H1 (cell line): ENCODE measurements at regions not wholly inside any gene's neighbourhood (a gene's known extent, or its start where the extent isn't known, plus 50 kb on each side); places are given as distances from the start of the nearest gene placed in this dataset.

ENCODE experiments used
- CTCF ChIA-PET: fragments of 300-600 bp; sonication (Branson Sonifier 250); formaldehyde crosslinking; loops from one replicate; lab custom pipeline; 2021; ENCODE audit not compliant: partially characterized antibody; lab: Charles Lee
- POLR2A ChIA-PET: fragments of 300-600 bp; sonication (Branson Sonifier 250); formaldehyde crosslinking; loops from one replicate; lab custom pipeline; 2021; ENCODE audit warnings: inconsistent platforms; ENCODE audit not compliant: partially characterized antibody; lab: Charles Lee
- DNase-seq, 2 experiments: peaks; one replicate each; pipeline versions ENCODE4 v3.0.0 to v3.0.0-alpha.2; 2010 to 2022; ENCODE audit warnings: low spot score in 2 of 2, low read depth in 1 of 2, mixed read lengths in 1 of 2
- FAIRE-seq: peaks from 2 replicates; lab custom pipeline; 2011; peaks lifted over from hg19 to GRCh38; lab: Jason Lieb, UNC
- H2AFZ ChIP-seq: 2 replicates; pipeline ENCODE4 v1.8.1; 2012; ENCODE audit warnings: low read length, inconsistent platforms
- H2AK5ac ChIP-seq: 2 replicates; pipeline ENCODE4 v1.6.1; 2013; ENCODE audit warnings: low read depth, low read length
- H2BK120ac ChIP-seq: replicated peaks from 2 replicates; pipeline ENCODE3; 2013; ENCODE audit warnings: low read depth, low read length, inconsistent platforms
- H2BK12ac ChIP-seq: 2 replicates; pipeline ENCODE4 v1.6.1; 2013; ENCODE audit warnings: low read depth, low read length
- H2BK15ac ChIP-seq: 2 replicates; pipeline ENCODE4 v1.6.1; 2013; ENCODE audit warnings: low read length
- H2BK20ac ChIP-seq: 2 replicates; pipeline ENCODE4 v1.6.1; 2013; ENCODE audit warnings: low read length
- H2BK5ac ChIP-seq: 2 replicates; pipeline ENCODE4 v1.6.1; 2013; ENCODE audit warnings: low read depth, low read length
- H3K14ac ChIP-seq: 2 replicates; pipeline ENCODE4 v1.6.1; 2013; ENCODE audit warnings: inconsistent platforms; ENCODE audit not compliant: insufficient read length
- H3K18ac ChIP-seq: 2 replicates; pipeline ENCODE4 v1.6.1; 2013; ENCODE audit warnings: low read length; ENCODE audit errors: extremely low read depth
- H3K23ac ChIP-seq: 2 replicates; pipeline ENCODE4 v1.6.1; 2013; ENCODE audit warnings: inconsistent platforms; ENCODE audit not compliant: insufficient read length
- H3K23me2 ChIP-seq: 2 replicates; pipeline ENCODE4 v1.6.1; 2013; ENCODE audit warnings: low read depth, low read length
- H3K27ac ChIP-seq: 2 replicates; pipeline ENCODE4 v1.6.1; 2011; ENCODE audit warnings: low read depth, low read length, inconsistent platforms
- H3K27me3 ChIP-seq, 4 experiments: replicated peaks in 1 of 4; 1 replicate in 1 of 4; 2 replicates in 3 of 4; pipeline versions ENCODE4 v1.6.1 to v1.8.1; 2011 to 2013; ENCODE audit warnings: low read length in 3 of 4, mild to moderate bottlenecking in 3 of 4, inconsistent platforms in 2 of 4, mixed read lengths in 2 of 4, moderate library complexity in 1 of 4; ENCODE audit not compliant: control insufficient read depth in 3 of 4, insufficient read depth in 3 of 4; ENCODE audit errors: extremely low read depth in 1 of 4
- H3K36me3 ChIP-seq, 4 experiments: 2 replicates each; pipeline versions ENCODE4 v1.6.1 to v1.8.1; 2011 to 2013; ENCODE audit warnings: mild to moderate bottlenecking in 4 of 4, low read length in 3 of 4, moderate library complexity in 2 of 4, control low read depth in 1 of 4, inconsistent platforms in 1 of 4; ENCODE audit not compliant: insufficient read depth in 4 of 4, control insufficient read depth in 2 of 4
- H3K4ac ChIP-seq: replicated peaks from 2 replicates; pipeline ENCODE3; 2013; ENCODE audit warnings: low read length, low read depth, mixed read lengths, inconsistent platforms; ENCODE audit not compliant: insufficient read length
- H3K4me1 ChIP-seq, 4 experiments: replicated peaks in 1 of 4; 1 replicate in 1 of 4; 2 replicates in 3 of 4; pipeline versions ENCODE4 v1.6.1 to v1.8.1; 2011 to 2013; ENCODE audit warnings: low read length in 3 of 4, inconsistent platforms in 2 of 4, mixed read lengths in 1 of 4; ENCODE audit not compliant: insufficient read depth in 4 of 4, control insufficient read depth in 3 of 4
- H3K4me2 ChIP-seq, 2 experiments: 2 replicates each; pipeline versions ENCODE4 v1.6.1 to v1.8.1; 2011 to 2013; ENCODE audit warnings: low read depth in 2 of 2, low read length in 2 of 2, control low read depth in 1 of 2, inconsistent platforms in 1 of 2, mild to moderate bottlenecking in 1 of 2; ENCODE audit not compliant: insufficient read depth in 1 of 2
- H3K4me3 ChIP-seq, 4 experiments: fragments of 200-600, 300-600 bp in 1 of 4; sonication (generic), shearing (Covaris generic), sonication (Bioruptor Twin) in 1 of 4; 2 replicates each; pipeline versions ENCODE4 v1.5.1 to v1.8.1; 2011 to 2016; ENCODE audit warnings: low read length in 4 of 4, low read depth in 3 of 4, control low read depth in 2 of 4, inconsistent platforms in 2 of 4, mild to moderate bottlenecking in 2 of 4, mixed read lengths in 1 of 4, moderate library complexity in 1 of 4; ENCODE audit not compliant: insufficient read depth in 2 of 4; ENCODE audit errors: extremely low read depth in 1 of 4
- H3K56ac ChIP-seq: replicated peaks from 2 replicates; pipeline ENCODE3; 2013; ENCODE audit warnings: low read depth, mild to moderate bottlenecking, mixed read lengths, low read length, inconsistent platforms; ENCODE audit not compliant: insufficient read length
- H3K79me1 ChIP-seq: 2 replicates; pipeline ENCODE4 v1.6.1; 2013; ENCODE audit warnings: low read depth, low read length, control low read depth
- H3K79me2 ChIP-seq, 2 experiments: 2 replicates each; pipeline versions ENCODE4 v1.6.1 to v1.8.1; 2012 to 2013; ENCODE audit warnings: low read length in 2 of 2, mild to moderate bottlenecking in 2 of 2, inconsistent platforms in 1 of 2; ENCODE audit not compliant: insufficient read depth in 2 of 2, control insufficient read depth in 1 of 2
- H3K9ac ChIP-seq, 4 experiments: replicated peaks in 1 of 4; 1 replicate in 1 of 4; 2 replicates in 3 of 4; pipeline versions ENCODE4 v1.6.1 to v1.8.1; 2011 to 2013; ENCODE audit warnings: low read depth in 3 of 4, low read length in 3 of 4, control low read depth in 2 of 4, mild to moderate bottlenecking in 2 of 4, moderate library complexity in 2 of 4, inconsistent platforms in 1 of 4; ENCODE audit errors: extremely low read depth in 1 of 4
- H3K9me3 ChIP-seq, 2 experiments: 2 replicates each; pipeline versions ENCODE4 v1.6.1 to v1.8.1; 2012 to 2013; ENCODE audit warnings: mild to moderate bottlenecking in 2 of 2, moderate library complexity in 2 of 2, control low read depth in 1 of 2, inconsistent platforms in 1 of 2, low read depth in 1 of 2, low read length in 1 of 2, mixed read lengths in 1 of 2; ENCODE audit not compliant: insufficient read depth in 2 of 2
- H4K20me1 ChIP-seq, 2 experiments: replicated peaks in 1 of 2; 2 replicates each; pipeline versions ENCODE3 to v1.8.1; 2011 to 2013; ENCODE audit warnings: inconsistent platforms in 2 of 2, low read length in 2 of 2, mild to moderate bottlenecking in 1 of 2; ENCODE audit not compliant: insufficient read depth in 2 of 2, control insufficient read depth in 1 of 2
- H4K5ac ChIP-seq: 2 replicates; pipeline ENCODE4 v1.6.1; 2013; ENCODE audit warnings: low read length, low read depth, mixed read lengths, inconsistent platforms; ENCODE audit not compliant: insufficient read length
- H4K8ac ChIP-seq: 2 replicates; pipeline ENCODE4 v1.8.0; 2013; ENCODE audit warnings: mild to moderate bottlenecking, moderate library complexity, low read length, inconsistent platforms; ENCODE audit not compliant: insufficient read depth; ENCODE audit errors: extremely low read depth
- H4K91ac ChIP-seq: replicated peaks from 2 replicates; pipeline ENCODE3; 2013; ENCODE audit warnings: low read length, mixed read lengths, inconsistent platforms; ENCODE audit not compliant: insufficient read length
- CBX8 ChIP-seq: fragments of 300-800, 300-1000 bp; sonication (generic); IDR thresholded peaks from 2 replicates; pipeline ENCODE4 v1.7.1; 2016; ENCODE audit warnings: low read depth, low read length, borderline replicate concordance
- TEAD4 ChIP-seq: IDR thresholded peaks from 2 replicates; pipeline ENCODE4 v1.6.1; 2012; ENCODE audit warnings: low read depth, low read length, inconsistent platforms, mixed read lengths
- WGBS, 2 experiments: shearing (Covaris generic) in 1 of 2; methylation state at CpG; one replicate each; pipeline versions ENCODE4 v1.1.6 to v1.1.7; 2013 to 2015; ENCODE audit warnings: low lambda C conversion rate in 2 of 2, mixed read lengths in 2 of 2, inconsistent platforms in 1 of 2, low coverage in 1 of 2, missing lambda C conversion rate in 1 of 2; ENCODE audit not compliant: insufficient replicate concordance in 2 of 2, insufficient coverage in 1 of 2, insufficient read length in 1 of 2; ENCODE audit errors: extremely low coverage in 1 of 2, missing lambda C conversion rate in 1 of 2; 5-methylcytosine and 5-hydroxymethylcytosine counted together

- TF ChIP-seq TEAD4 (peak; percentile 15; the same call in 1 of the 2 replicates), CBX8 (no peak)
- 0 out of 8 replicates have a peak, but pooled peaks cover 0 to 3% (median 0%) of the 10 kb centered on the region in 4 experiments for H3K36me3 ChIP-seq
- no peak overlapping the region for H4K8ac ChIP-seq
- H3K4me3 ChIP-seq = no peak overlapping the region
- H3K23me2 ChIP-seq = no peaks in the 10 kb centered on the region
- no peak overlapping the region for H3K4ac ChIP-seq
- ChIA-PET CTCF (interaction anchor here (0.7 kb wide), 1 partner anchor 217 kb away, joined by 3 read pairs; no protein-coding TSS in a partner anchor), POLR2A (no interaction called here)
- no peak overlapping the region for H3K27ac ChIP-seq
- H4K91ac ChIP-seq = no peak overlapping the region
- peaks cover 9 to 10% of the 10 kb centered on the region in 2 experiments; a peak in 3 of 4 replicates for H3K9me3 ChIP-seq
- H3K79me2 ChIP-seq = no peaks in the 10 kb centered on the region
- no peak overlapping the region for H2BK120ac ChIP-seq
- no peaks in the 10 kb centered on the region for H3K79me1 ChIP-seq
- H3K4me2 ChIP-seq = no peak overlapping the region
- no peak overlapping the region for H3K9ac ChIP-seq
- H4K20me1 ChIP-seq = no peaks in the 10 kb centered on the region
- DNase-seq (no peak), FAIRE-seq (no peak)
- no peak overlapping the region for H3K23ac ChIP-seq
- no peak overlapping the region for H4K5ac ChIP-seq
- H2AK5ac ChIP-seq = no peak overlapping the region
- H3K56ac ChIP-seq = no peak overlapping the region
- no peak overlapping the region for H2BK5ac ChIP-seq
- H2BK20ac ChIP-seq = no peak overlapping the region
- peaks cover 0 to 5% (median 0%) of the 10 kb centered on the region in 4 experiments; a peak in 2 of 7 replicates for H3K4me1 ChIP-seq
- H3K18ac ChIP-seq = no peak overlapping the region; the same call in 1 of the 2 replicates
- 89% methylated on average over 9 of the region's 9 CpGs; no CpG with 5 or more reads in 1 of the 2 experiments for WGBS, 2 experiments
- no peak overlapping the region; the same call in 1 of the 2 replicates for H2BK15ac ChIP-seq
- H3K27me3 ChIP-seq = no peaks in the 10 kb centered on the region
- no peak overlapping the region; the same call in 1 of the 2 replicates for H2BK12ac ChIP-seq
- H2AFZ ChIP-seq = 0 out of 2 replicates have a peak overlapping the region, but pooled peaks have one; percentile 50
- H3K14ac ChIP-seq = no peak overlapping the region
Measured at GRCh38 chr10:121680879-121681655, 82.8 kb upstream of the FGFR2 start.
